ENCODE measurements at regions not wholly inside any gene's neighbourhood (a gene's known extent, or its start where the extent isn't known, plus 50 kb on each side); places are given as distances from the start of the nearest gene placed in this dataset.

DNA sequence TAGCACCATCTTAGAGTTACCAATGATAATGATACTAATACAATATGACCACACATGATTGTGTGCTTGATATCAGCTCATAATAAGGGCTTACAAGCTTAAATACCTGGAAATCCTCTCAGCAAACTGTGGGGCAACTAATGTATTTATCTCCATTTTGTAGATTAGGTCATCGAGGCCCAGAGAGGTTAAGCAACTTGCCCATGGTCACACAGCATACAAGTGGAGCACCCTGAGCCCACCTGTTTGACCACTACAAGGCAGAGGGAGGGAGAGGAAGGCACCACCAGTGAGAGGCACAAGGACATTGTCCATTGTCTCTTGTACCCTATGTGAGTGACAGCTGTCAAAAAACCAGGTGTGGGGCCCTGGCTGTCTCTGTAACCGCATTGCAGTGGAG is 123.7 kb downstream of the MIAT start:
- H3K18ac ChIP-seq (ENCODE audit: low read length) = no peak overlapping the region
- WGBS (ENCODE audit: extremely low coverage, insufficient coverage, low lambda C conversion rate) = no CpG with 5 or more reads among the region's 2 CpGs
- H3K79me1 ChIP-seq (ENCODE audit: low read length) = no peaks in the 10 kb centered on the region
- H3K23ac ChIP-seq (ENCODE audit: low read length) = no peak overlapping the region
- H3K27me3 ChIP-seq (ENCODE audit: insufficient read depth, low read length, poor library complexity) = no peaks in the 10 kb centered on the region
- no peak overlapping the region for H4K8ac ChIP-seq (ENCODE audit: low read depth, low read length)
- H3K56ac ChIP-seq (ENCODE audit: low read length) = no peak overlapping the region
- DNase-seq = no peak
- no peak overlapping the region for H2BK15ac ChIP-seq (replicated peaks; ENCODE audit: low read depth)
- no peak overlapping the region for H3K27ac ChIP-seq (ENCODE audit: low read depth, low read length)
- no peak overlapping the region for H2AK5ac ChIP-seq (ENCODE audit: low read length)
- H2BK120ac ChIP-seq (ENCODE audit: low read depth, low read length) = no peak overlapping the region
- no peak overlapping the region for H3K4me3 ChIP-seq (ENCODE audit: low read length)
- no peak overlapping the region for H4K5ac ChIP-seq (ENCODE audit: low read length)
- no peak overlapping the region for H3K4ac ChIP-seq (ENCODE audit: low read depth, low read length)
- no peaks in the 10 kb centered on the region for H3K4me1 ChIP-seq (ENCODE audit: control insufficient read depth, low read depth, low read length)
- no peak overlapping the region for H3K4me2 ChIP-seq (ENCODE audit: low read length)
- H3K36me3 ChIP-seq (ENCODE audit: control insufficient read depth, insufficient read depth, low read length) = no peaks in the 10 kb centered on the region
- no peak overlapping the region for H3K9ac ChIP-seq (ENCODE audit: low read length)
- H3K79me2 ChIP-seq (ENCODE audit: control insufficient read depth, insufficient read depth, low read length) = no peaks in the 10 kb centered on the region
- no peak overlapping the region for H2BK5ac ChIP-seq (ENCODE audit: low read length)

DNA sequence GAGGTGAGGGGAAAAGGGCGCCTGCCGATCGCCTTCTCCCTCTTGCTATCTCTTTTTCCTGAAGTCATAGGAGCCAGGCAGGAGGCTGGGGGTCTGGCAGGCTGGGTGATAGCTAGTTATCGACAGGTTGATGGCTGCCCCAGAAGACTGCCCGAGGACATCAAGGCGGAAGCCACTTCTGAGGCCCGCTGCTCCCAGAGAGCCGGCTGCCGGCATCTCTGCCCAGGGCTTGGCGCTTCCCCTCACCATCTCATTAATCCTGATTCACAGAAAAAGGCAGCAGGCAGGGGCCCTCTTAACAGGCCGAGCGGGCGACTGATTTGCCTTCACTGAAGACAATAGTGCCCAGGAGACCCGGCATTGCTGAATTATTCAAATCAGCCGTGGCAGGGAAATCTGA is 124.2 kb downstream of the MIAT start:
- Histone ChIP-seq H3K27me3 (ENCODE audit: insufficient read depth, low read length, poor library complexity) (no peaks in the 10 kb centered on the region), H3K56ac (ENCODE audit: low read length) (no peak overlapping the region), H3K36me3 (ENCODE audit: control insufficient read depth, insufficient read depth, low read length) (no peaks in the 10 kb centered on the region), H4K8ac (ENCODE audit: low read depth, low read length) (no peak overlapping the region), H2BK15ac (replicated peaks; ENCODE audit: low read depth) (no peak overlapping the region), H3K4me3 (ENCODE audit: low read length) (no peak overlapping the region), H3K27ac (ENCODE audit: low read depth, low read length) (no peak overlapping the region), H3K79me2 (ENCODE audit: control insufficient read depth, insufficient read depth, low read length) (no peaks in the 10 kb centered on the region), H3K23ac (ENCODE audit: low read length) (no peak overlapping the region), H3K9ac (ENCODE audit: low read length) (no peak overlapping the region), H2AK5ac (ENCODE audit: low read length) (no peak overlapping the region), H4K5ac (ENCODE audit: low read length) (no peak overlapping the region), H2BK120ac (ENCODE audit: low read depth, low read length) (no peak overlapping the region), H3K4me1 (ENCODE audit: control insufficient read depth, low read depth, low read length) (no peaks in the 10 kb centered on the region), H3K4me2 (ENCODE audit: low read length) (no peak overlapping the region), H3K18ac (ENCODE audit: low read length) (no peak overlapping the region), H3K4ac (ENCODE audit: low read depth, low read length) (no peak overlapping the region), H3K79me1 (ENCODE audit: low read length) (no peaks in the 10 kb centered on the region), H2BK5ac (ENCODE audit: low read length) (no peak overlapping the region)
- DNase-seq = no peak
- WGBS (ENCODE audit: extremely low coverage, insufficient coverage, low lambda C conversion rate) = no CpG with 5 or more reads among the region's 15 CpGs

DNA sequence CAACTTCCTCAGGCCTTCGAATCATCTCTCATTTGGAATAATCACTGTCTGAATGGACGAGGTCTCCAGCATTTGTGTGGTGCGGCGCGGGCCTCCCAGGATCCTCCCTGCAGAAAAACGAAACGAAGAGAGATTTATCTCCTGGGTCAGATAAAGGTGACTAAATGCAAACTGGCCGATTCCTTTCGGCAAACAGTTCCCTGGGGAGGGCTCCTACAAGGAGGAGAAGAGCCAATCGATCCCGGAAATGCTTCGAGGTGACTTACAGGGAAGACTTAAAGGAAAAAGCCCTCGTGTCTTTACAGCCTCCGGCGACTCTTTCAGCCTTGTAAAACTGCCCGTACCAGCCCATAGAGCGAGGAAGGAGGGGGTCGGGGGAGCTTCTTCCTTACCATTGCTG is 126.5 kb downstream of the MIAT start:
- Histone ChIP-seq H4K5ac (ENCODE audit: low read length) (no peak overlapping the region), H3K27me3 (ENCODE audit: insufficient read depth, low read length, poor library complexity) (no peaks in the 10 kb centered on the region), H3K4me1 (ENCODE audit: control insufficient read depth, low read depth, low read length) (no peaks in the 10 kb centered on the region), H3K4me3 (ENCODE audit: low read length) (no peak overlapping the region), H3K4ac (ENCODE audit: low read depth, low read length) (no peak overlapping the region), H3K36me3 (ENCODE audit: control insufficient read depth, insufficient read depth, low read length) (no peaks in the 10 kb centered on the region), H3K79me2 (ENCODE audit: control insufficient read depth, insufficient read depth, low read length) (no peaks in the 10 kb centered on the region), H2BK15ac (replicated peaks; ENCODE audit: low read depth) (no peak overlapping the region), H4K8ac (ENCODE audit: low read depth, low read length) (no peak overlapping the region), H3K27ac (ENCODE audit: low read depth, low read length) (no peak overlapping the region), H3K79me1 (ENCODE audit: low read length) (no peaks in the 10 kb centered on the region), H2BK120ac (ENCODE audit: low read depth, low read length) (no peak overlapping the region), H3K18ac (ENCODE audit: low read length) (no peak overlapping the region), H3K23ac (ENCODE audit: low read length) (no peak overlapping the region), H2BK5ac (ENCODE audit: low read length) (no peak overlapping the region), H3K4me2 (ENCODE audit: low read length) (no peak overlapping the region), H2AK5ac (ENCODE audit: low read length) (no peak overlapping the region), H3K9ac (ENCODE audit: low read length) (no peak overlapping the region), H3K56ac (ENCODE audit: low read length) (no peak overlapping the region)
- DNase-seq = peak; percentile 44
- no CpG with 5 or more reads among the region's 18 CpGs for WGBS (ENCODE audit: extremely low coverage, insufficient coverage, low lambda C conversion rate)

DNA sequence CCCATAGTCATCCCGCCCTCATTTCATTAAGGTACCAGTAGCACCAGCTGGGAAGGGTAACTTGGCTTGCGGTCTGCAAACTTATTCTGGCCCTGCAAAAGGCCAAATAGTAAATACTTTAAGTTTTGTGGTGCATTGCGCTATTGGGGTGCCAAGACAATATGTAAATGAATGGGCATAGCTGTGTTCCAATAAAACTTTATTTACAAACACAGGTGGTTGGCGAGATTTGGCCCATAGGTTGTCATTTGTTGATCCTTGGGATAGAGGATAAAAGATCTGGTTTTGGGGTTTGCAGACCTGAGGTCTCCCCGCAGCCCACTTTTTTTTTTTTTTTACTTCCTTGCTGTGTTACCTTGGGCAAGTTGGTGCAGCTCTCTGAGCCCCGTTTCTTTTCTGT is 127.4 kb downstream of the MIAT start:
- no peaks in the 10 kb centered on the region for H3K4me1 ChIP-seq (ENCODE audit: control insufficient read depth, low read depth, low read length)
- H3K79me2 ChIP-seq (ENCODE audit: control insufficient read depth, insufficient read depth, low read length) = no peaks in the 10 kb centered on the region
- no peak overlapping the region for H3K18ac ChIP-seq (ENCODE audit: low read length)
- DNase-seq = no peak
- no peak overlapping the region for H4K5ac ChIP-seq (ENCODE audit: low read length)
- no peak overlapping the region for H4K8ac ChIP-seq (ENCODE audit: low read depth, low read length)
- no peak overlapping the region for H2AK5ac ChIP-seq (ENCODE audit: low read length)
- no peak overlapping the region for H3K27ac ChIP-seq (ENCODE audit: low read depth, low read length)
- H3K23ac ChIP-seq (ENCODE audit: low read length) = no peak overlapping the region
- no peaks in the 10 kb centered on the region for H3K36me3 ChIP-seq (ENCODE audit: control insufficient read depth, insufficient read depth, low read length)
- H2BK15ac ChIP-seq (replicated peaks; ENCODE audit: low read depth) = no peak overlapping the region
- no peak overlapping the region for H2BK5ac ChIP-seq (ENCODE audit: low read length)
- no peak overlapping the region for H3K4ac ChIP-seq (ENCODE audit: low read depth, low read length)
- WGBS (ENCODE audit: extremely low coverage, insufficient coverage, low lambda C conversion rate) = no CpG with 5 or more reads among the region's 6 CpGs
- no peak overlapping the region for H3K4me3 ChIP-seq (ENCODE audit: low read length)
- no peaks in the 10 kb centered on the region for H3K27me3 ChIP-seq (ENCODE audit: insufficient read depth, low read length, poor library complexity)
- H3K56ac ChIP-seq (ENCODE audit: low read length) = no peak overlapping the region
- no peaks in the 10 kb centered on the region for H3K79me1 ChIP-seq (ENCODE audit: low read length)
- H3K9ac ChIP-seq (ENCODE audit: low read length) = no peak overlapping the region
- no peak overlapping the region for H2BK120ac ChIP-seq (ENCODE audit: low read depth, low read length)
- no peak overlapping the region for H3K4me2 ChIP-seq (ENCODE audit: low read length)

DNA sequence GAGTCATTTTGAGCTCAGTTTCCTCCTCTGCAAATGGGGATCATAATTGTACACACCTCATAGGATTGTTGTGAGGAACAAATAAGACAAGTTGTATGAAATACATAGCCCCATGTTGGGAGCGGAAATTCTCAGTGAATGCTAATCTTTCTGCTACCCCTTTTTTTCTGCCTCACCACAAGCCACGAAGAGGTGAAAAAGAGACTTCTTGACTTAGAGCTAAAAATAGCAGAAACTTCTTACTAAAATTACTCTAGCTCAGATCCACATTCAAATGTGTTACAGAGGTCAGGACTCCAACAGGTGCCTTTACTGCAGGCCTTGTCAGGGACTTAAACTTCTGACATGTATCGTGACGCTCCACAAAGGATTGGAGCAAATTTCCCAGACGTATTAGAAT is 128.5 kb downstream of the MIAT start:
- H3K23ac ChIP-seq (ENCODE audit: low read length) = no peak overlapping the region
- H3K79me1 ChIP-seq (ENCODE audit: low read length) = no peaks in the 10 kb centered on the region
- H2BK120ac ChIP-seq (ENCODE audit: low read depth, low read length) = no peak overlapping the region
- no CpG with 5 or more reads among the region's 5 CpGs for whole genome bisulfite sequencing (ENCODE audit: extremely low coverage, insufficient coverage, low lambda C conversion rate)
- no peak for DNase-seq
- no peak overlapping the region for H2AK5ac ChIP-seq (ENCODE audit: low read length)
- H3K4ac ChIP-seq (ENCODE audit: low read depth, low read length) = no peak overlapping the region
- H4K8ac ChIP-seq (ENCODE audit: low read depth, low read length) = no peak overlapping the region
- no peak overlapping the region for H2BK15ac ChIP-seq (replicated peaks; ENCODE audit: low read depth)
- H3K56ac ChIP-seq (ENCODE audit: low read length) = no peak overlapping the region
- H3K9ac ChIP-seq (ENCODE audit: low read length) = no peak overlapping the region
- no peak overlapping the region for H3K18ac ChIP-seq (ENCODE audit: low read length)
- H4K5ac ChIP-seq (ENCODE audit: low read length) = no peak overlapping the region
- no peaks in the 10 kb centered on the region for H3K27me3 ChIP-seq (ENCODE audit: insufficient read depth, low read length, poor library complexity)
- H3K36me3 ChIP-seq (ENCODE audit: control insufficient read depth, insufficient read depth, low read length) = no peaks in the 10 kb centered on the region
- H2BK5ac ChIP-seq (ENCODE audit: low read length) = no peak overlapping the region
- no peak overlapping the region for H3K4me3 ChIP-seq (ENCODE audit: low read length)
- H3K4me2 ChIP-seq (ENCODE audit: low read length) = no peak overlapping the region
- H3K27ac ChIP-seq (ENCODE audit: low read depth, low read length) = no peak overlapping the region
- H3K4me1 ChIP-seq (ENCODE audit: control insufficient read depth, low read depth, low read length) = no peaks in the 10 kb centered on the region
- no peaks in the 10 kb centered on the region for H3K79me2 ChIP-seq (ENCODE audit: control insufficient read depth, insufficient read depth, low read length)

DNA sequence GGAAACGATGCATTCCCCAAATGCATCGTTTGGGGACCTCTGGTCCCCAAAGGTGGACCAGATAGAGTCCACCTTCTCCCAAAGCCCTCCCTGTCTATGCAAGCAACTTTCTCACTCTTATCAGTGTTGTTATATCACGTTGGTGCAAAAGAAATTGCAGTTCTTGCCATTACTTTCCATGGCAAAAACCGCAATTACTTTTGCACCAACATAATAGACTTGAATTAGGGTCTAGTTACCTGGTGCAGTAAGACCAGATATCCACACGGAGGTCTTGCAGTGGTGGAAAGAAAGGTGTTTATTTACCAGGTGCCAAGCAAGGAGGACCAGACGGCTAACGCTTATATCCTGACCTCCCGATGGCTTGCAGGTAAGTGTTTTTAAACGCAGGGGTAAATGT is 129.0 kb downstream of the MIAT start:
- Histone ChIP-seq H4K8ac (ENCODE audit: low read depth, low read length) (no peak overlapping the region), H3K79me1 (ENCODE audit: low read length) (no peaks in the 10 kb centered on the region), H3K23ac (ENCODE audit: low read length) (no peak overlapping the region), H2BK15ac (replicated peaks; ENCODE audit: low read depth) (no peak overlapping the region), H3K9ac (ENCODE audit: low read length) (no peak overlapping the region), H2BK5ac (ENCODE audit: low read length) (no peak overlapping the region), H3K4ac (ENCODE audit: low read depth, low read length) (no peak overlapping the region), H3K27ac (ENCODE audit: low read depth, low read length) (no peak overlapping the region), H3K36me3 (ENCODE audit: control insufficient read depth, insufficient read depth, low read length) (no peaks in the 10 kb centered on the region), H3K56ac (ENCODE audit: low read length) (no peak overlapping the region), H4K5ac (ENCODE audit: low read length) (no peak overlapping the region), H3K79me2 (ENCODE audit: control insufficient read depth, insufficient read depth, low read length) (no peaks in the 10 kb centered on the region), H3K4me3 (ENCODE audit: low read length) (no peak overlapping the region), H3K4me2 (ENCODE audit: low read length) (no peak overlapping the region), H2AK5ac (ENCODE audit: low read length) (no peak overlapping the region), H3K18ac (ENCODE audit: low read length) (no peak overlapping the region), H3K4me1 (ENCODE audit: control insufficient read depth, low read depth, low read length) (no peaks in the 10 kb centered on the region), H2BK120ac (ENCODE audit: low read depth, low read length) (no peak overlapping the region), H3K27me3 (ENCODE audit: insufficient read depth, low read length, poor library complexity) (no peaks in the 10 kb centered on the region)
- no peak for DNase-seq
- WGBS (ENCODE audit: extremely low coverage, insufficient coverage, low lambda C conversion rate) = no CpG with 5 or more reads among the region's 9 CpGs

All from mesendoderm (in vitro differentiated cells).